Endodermal cell (in vitro differentiated cells): ENCODE measurements at regions not wholly inside any gene's neighbourhood (a gene's known extent, or its start where the extent isn't known, plus 50 kb on each side); places are given as distances from the start of the nearest gene placed in this dataset.

Experiments
- DNase-seq: peaks from one replicate; pipeline ENCODE4 v3.0.0-alpha.2; 2017
- H3K27ac ChIP-seq: 2 replicates; pipeline ENCODE4 v1.5.1; 2013; ENCODE audit warnings: mild to moderate bottlenecking, low read depth, low read length, moderate library complexity
- H3K27me3 ChIP-seq: 2 replicates; pipeline ENCODE4 v1.6.1; 2013; ENCODE audit warnings: mild to moderate bottlenecking, low read length, moderate library complexity; ENCODE audit not compliant: insufficient read depth, control insufficient read depth, poor library complexity, severe bottlenecking
- H3K36me3 ChIP-seq: 2 replicates; pipeline ENCODE4 v1.7.0; 2013; ENCODE audit warnings: mild to moderate bottlenecking, low read length, moderate library complexity; ENCODE audit not compliant: control insufficient read depth, insufficient read depth
- H3K4me1 ChIP-seq: one replicate; pipeline ENCODE4 v1.7.0; 2013; ENCODE audit warnings: low read length; ENCODE audit not compliant: control insufficient read depth, insufficient read depth
- H3K4me3 ChIP-seq: 2 replicates; pipeline ENCODE4 v1.5.1; 2013; ENCODE audit warnings: mild to moderate bottlenecking, low read length, moderate library complexity
- H3K9ac ChIP-seq: 2 replicates; pipeline ENCODE4 v1.6.1; 2013; ENCODE audit warnings: mild to moderate bottlenecking, low read length, moderate library complexity; ENCODE audit not compliant: poor library complexity, severe bottlenecking; ENCODE audit errors: extremely low read depth
- H3K9me3 ChIP-seq: 2 replicates; pipeline ENCODE4 v1.6.1; 2013; ENCODE audit warnings: mild to moderate bottlenecking, low read length, moderate library complexity; ENCODE audit not compliant: control insufficient read depth
- H3K27ac Mint-ChIP-seq: 2 replicates; pipeline ENCODE4 v1.8.0; 2020; ENCODE audit warnings: mixed read lengths
- H3K27me3 Mint-ChIP-seq: 2 replicates; pipeline ENCODE4 v1.8.0; 2021; ENCODE audit warnings: mild to moderate bottlenecking, mixed read lengths; ENCODE audit not compliant: insufficient read depth
- H3K36me3 Mint-ChIP-seq: 2 replicates; pipeline ENCODE4 v1.8.0; 2020; ENCODE audit warnings: low read depth, mixed read lengths
- H3K4me1 Mint-ChIP-seq: 2 replicates; pipeline ENCODE4 v1.8.0; 2020; ENCODE audit warnings: mixed read lengths
- H3K4me3 Mint-ChIP-seq: 2 replicates; pipeline ENCODE4 v1.8.0; 2020; ENCODE audit warnings: mild to moderate bottlenecking, moderate library complexity, mixed read lengths
- H3K9me3 Mint-ChIP-seq: 2 replicates; pipeline ENCODE4 v1.8.0; 2020; ENCODE audit warnings: mild to moderate bottlenecking, mixed read lengths
- WGBS, 2 experiments: methylation state at CpG; one replicate each; pipeline versions ENCODE4 v1.1.5 to v1.1.7; 2013; ENCODE audit warnings: missing lambda C conversion rate in 2 of 2, mixed read lengths in 1 of 2; ENCODE audit not compliant: insufficient coverage in 1 of 2, insufficient read length in 1 of 2; 5-methylcytosine and 5-hydroxymethylcytosine counted together
- TF ChIP-seq, protein P1 (sequence below): fragments of 200-600 bp; sonication (generic); conservative IDR thresholded peaks from 2 replicates; pipeline ENCODE4 v1.5.0; 2021; ENCODE audit warnings: antibody characterized with exemption, mild to moderate bottlenecking

GRCh38 chr2:6525475-6525964, 340.2 kb downstream of the CMPK2 start:
- H3K27ac ChIP-seq: no peak overlapping the region
- 85 to 91% methylated on average over 3 to 6 of the region's 6 CpGs for WGBS, 2 experiments
- Mint-ChIP-seq H3K36me3 (peaks cover under 1% of the 10 kb centered on the region), H3K27ac (no peak overlapping the region), H3K9me3 (peaks cover under 1% of the 10 kb centered on the region), H3K27me3 (no peaks in the 10 kb centered on the region), H3K4me3 (no peak overlapping the region), H3K4me1 (peaks cover 17% of the 10 kb centered on the region)
- H3K27me3 ChIP-seq: no peaks in the 10 kb centered on the region
- no peak for DNase-seq
- no peak overlapping the region for H3K4me3 ChIP-seq
- H3K36me3 ChIP-seq: no peaks in the 10 kb centered on the region
- TF ChIP-seq, protein P1, sequence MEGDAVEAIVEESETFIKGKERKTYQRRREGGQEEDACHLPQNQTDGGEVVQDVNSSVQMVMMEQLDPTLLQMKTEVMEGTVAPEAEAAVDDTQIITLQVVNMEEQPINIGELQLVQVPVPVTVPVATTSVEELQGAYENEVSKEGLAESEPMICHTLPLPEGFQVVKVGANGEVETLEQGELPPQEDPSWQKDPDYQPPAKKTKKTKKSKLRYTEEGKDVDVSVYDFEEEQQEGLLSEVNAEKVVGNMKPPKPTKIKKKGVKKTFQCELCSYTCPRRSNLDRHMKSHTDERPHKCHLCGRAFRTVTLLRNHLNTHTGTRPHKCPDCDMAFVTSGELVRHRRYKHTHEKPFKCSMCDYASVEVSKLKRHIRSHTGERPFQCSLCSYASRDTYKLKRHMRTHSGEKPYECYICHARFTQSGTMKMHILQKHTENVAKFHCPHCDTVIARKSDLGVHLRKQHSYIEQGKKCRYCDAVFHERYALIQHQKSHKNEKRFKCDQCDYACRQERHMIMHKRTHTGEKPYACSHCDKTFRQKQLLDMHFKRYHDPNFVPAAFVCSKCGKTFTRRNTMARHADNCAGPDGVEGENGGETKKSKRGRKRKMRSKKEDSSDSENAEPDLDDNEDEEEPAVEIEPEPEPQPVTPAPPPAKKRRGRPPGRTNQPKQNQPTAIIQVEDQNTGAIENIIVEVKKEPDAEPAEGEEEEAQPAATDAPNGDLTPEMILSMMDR: no peak
- H3K9ac ChIP-seq: no peak overlapping the region
- peaks cover 3% of the 10 kb centered on the region for H3K4me1 ChIP-seq
- no peaks in the 10 kb centered on the region for H3K9me3 ChIP-seq

GRCh38 chr2:6526093-6526824, 339.4 kb downstream of the CMPK2 start:
- Histone ChIP-seq H3K4me1 (peaks cover 8% of the 10 kb centered on the region), H3K27ac (no peak overlapping the region), H3K27me3 (no peaks in the 10 kb centered on the region), H3K9ac (no peak overlapping the region), H3K4me3 (no peak overlapping the region), H3K36me3 (no peaks in the 10 kb centered on the region), H3K9me3 (no peaks in the 10 kb centered on the region)
- TF ChIP-seq, protein P1: peak; percentile 93
- 80 to 84% methylated on average over 5 to 6 of the region's 6 CpGs for WGBS, 2 experiments
- DNase-seq: peak; percentile 75
- Mint-ChIP-seq H3K9me3 (peaks cover 3% of the 10 kb centered on the region), H3K36me3 (peaks cover 4% of the 10 kb centered on the region), H3K4me1 (peaks cover 24% of the 10 kb centered on the region), H3K27ac (no peak overlapping the region), H3K4me3 (no peak overlapping the region), H3K27me3 (no peaks in the 10 kb centered on the region)

DNA sequence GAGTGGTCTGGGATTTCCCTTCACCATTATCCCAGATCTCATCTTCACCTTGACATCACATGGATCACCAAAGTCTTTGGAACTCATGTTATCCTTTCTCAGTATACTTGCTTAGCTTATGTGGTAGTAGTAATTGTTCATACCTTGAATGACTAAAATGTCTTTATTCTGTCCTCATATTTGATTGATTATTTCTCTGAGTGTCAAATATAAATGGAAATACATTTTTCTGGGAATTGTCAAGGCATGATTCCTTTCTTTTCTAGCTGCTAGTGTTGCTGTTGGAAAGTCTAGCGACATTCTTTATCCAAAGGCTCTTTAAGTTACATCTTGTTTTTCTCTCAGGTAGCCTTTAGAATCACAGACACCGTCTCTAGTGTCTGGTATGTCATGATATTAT, 334.4 kb downstream of the CMPK2 start:
- H3K9me3 ChIP-seq: no peaks in the 10 kb centered on the region
- TF ChIP-seq, protein P1: no peak
- Mint-ChIP-seq H3K27ac (no peak overlapping the region), H3K9me3 (peaks cover 3% of the 10 kb centered on the region), H3K4me1 (peaks cover 49% of the 10 kb centered on the region), H3K36me3 (peaks cover 4% of the 10 kb centered on the region), H3K4me3 (no peak overlapping the region), H3K27me3 (no peaks in the 10 kb centered on the region)
- DNase-seq: no peak
- H3K27ac ChIP-seq: no peak overlapping the region
- no peak overlapping the region for H3K9ac ChIP-seq
- WGBS, 2 experiments: 96% methylated on average over 2 of the region's 2 CpGs; no CpG with 5 or more reads in 1 of the 2 experiments
- H3K36me3 ChIP-seq: no peaks in the 10 kb centered on the region
- H3K4me3 ChIP-seq: no peak overlapping the region
- H3K27me3 ChIP-seq: no peaks in the 10 kb centered on the region
- H3K4me1 ChIP-seq: peaks cover 23% of the 10 kb centered on the region
